ENCODE measurements at regions not wholly inside any gene's neighbourhood (a gene's known extent, or its start where the extent isn't known, plus 50 kb on each side); places are given as distances from the start of the nearest gene placed in this dataset.

DNA sequence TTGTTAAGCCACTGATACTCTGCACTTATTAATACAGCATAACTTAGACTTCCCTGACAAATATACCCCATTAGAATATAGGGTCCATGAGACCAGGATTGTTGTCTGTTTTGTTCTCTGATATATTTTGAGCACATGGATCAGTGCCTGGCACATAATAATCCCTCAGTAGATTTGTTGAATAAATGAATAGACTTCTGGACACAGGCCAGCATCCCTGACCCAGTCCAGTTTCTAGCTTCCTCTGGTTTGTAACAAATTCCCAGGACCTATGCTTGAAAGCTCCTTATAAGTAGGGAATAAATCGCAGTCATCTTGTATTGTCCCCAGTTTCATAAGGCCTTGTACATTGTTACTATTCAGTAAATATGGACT, 58.2 kb upstream of the GADD45A start:
- no peak for TF ChIP-seq EZH2 (IDR thresholded peaks at IDR 0.05; ENCODE audit: low read depth, low read length, severe bottlenecking)
- no peak for TF ChIP-seq POLR2AphosphoS5 (IDR thresholded peaks at IDR 0.05; ENCODE audit: low read depth, low read length)
- TF ChIP-seq HDAC6 (IDR thresholded peaks at IDR 0.05; ENCODE audit: low read depth, low read length): no peak
- TF ChIP-seq HDAC2 (IDR thresholded peaks at IDR 0.05; ENCODE audit: borderline replicate concordance in 1 of 2, low read depth in 2 of 2, low read length in 2 of 2): no peak
- no peak for TF ChIP-seq POLR2A (IDR thresholded peaks at IDR 0.05; ENCODE audit: control extremely low read depth in 1 of 2, low read depth in 2 of 2, low read length in 2 of 2)
- TF ChIP-seq ATF3 (IDR thresholded peaks at IDR 0.05; ENCODE audit: insufficient read depth, low read depth, low read length): no peak
- TF ChIP-seq JUND (IDR thresholded peaks at IDR 0.05; ENCODE audit: low read length): no peak
- TF ChIP-seq EP300 (IDR thresholded peaks at IDR 0.05; ENCODE audit: borderline replicate concordance in 1 of 2, low read depth in 2 of 2, low read length in 2 of 2): no peak
- no peak for TF ChIP-seq CTCF (IDR thresholded peaks at IDR 0.05; ENCODE audit: control extremely low read depth in 1 of 3, insufficient read depth in 1 of 3, low read depth in 1 of 3, low read length in 3 of 3)
- no peak for TF ChIP-seq CHD1 (IDR thresholded peaks at IDR 0.05; ENCODE audit: low read depth, low read length)
- no peak for TF ChIP-seq TCF12 (IDR thresholded peaks at IDR 0.05; ENCODE audit: low read depth, low read length)
- no peak for TF ChIP-seq CBX5 (IDR thresholded peaks at IDR 0.05; ENCODE audit: low read depth, low read length)

All from H1 (cell line).